NCI-H82 treated with DMSO at 0.1 percent for 48 hours (cell line): ENCODE measurements at regions not wholly inside any gene's neighbourhood (a gene's known extent, or its start where the extent isn't known, plus 50 kb on each side); places are given as distances from the start of the nearest gene placed in this dataset.

Source experiments
- DNase-seq: peaks from one replicate; lab custom pipeline; 2025; ENCODE audit not compliant: unreplicated experiment; lab: John Stamatoyannopoulos, UW

DNA sequence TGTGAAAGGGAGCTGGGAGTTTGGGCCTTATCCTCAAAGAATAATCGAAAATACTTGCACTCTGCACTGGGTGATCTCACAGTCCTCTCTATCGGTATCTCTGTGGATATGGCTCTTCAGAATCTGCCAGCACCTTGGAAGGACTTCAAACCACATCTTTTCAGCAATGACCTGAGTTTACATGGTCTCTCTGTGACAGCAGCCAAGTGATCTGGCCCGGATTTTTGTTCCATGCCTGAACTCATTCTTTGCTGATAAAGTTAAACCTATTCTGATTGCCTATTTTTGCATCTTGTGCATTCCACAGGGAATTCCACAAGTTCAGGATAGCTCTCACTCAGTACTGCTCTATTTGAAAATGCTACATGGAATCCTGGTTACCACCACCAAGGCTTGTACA is 98.9 kb downstream of the HDGFL1 start:
- DNase-seq, result no peak

- DNase-seq, result no peak
Observed at GRCh38 chr6:22668717-22669116, 99.4 kb downstream of the HDGFL1 start.

DNA sequence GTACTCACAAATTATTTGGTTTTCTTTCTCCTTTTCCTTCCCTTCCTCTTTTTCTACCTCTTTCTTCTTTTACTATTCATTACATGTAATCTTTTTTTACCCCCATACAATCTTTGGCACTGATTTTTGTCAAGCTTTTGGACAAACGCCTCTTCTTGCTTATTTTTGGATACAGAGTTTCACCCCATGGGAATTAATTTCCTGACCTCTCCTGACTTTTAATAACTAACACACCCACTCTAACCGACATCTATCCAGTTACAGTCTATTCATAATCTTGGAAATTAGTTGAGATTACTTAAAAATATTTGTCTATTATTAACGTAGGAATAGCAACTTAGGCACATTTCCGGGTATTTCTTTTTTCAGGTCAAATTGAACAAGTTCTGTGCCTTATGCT is 101.2 kb downstream of the HDGFL1 start:
- no peak for DNase-seq

GRCh38 chr6:22673474-22673873 is 104.1 kb downstream of the HDGFL1 start:
- DNase-seq, result no peak

DNA sequence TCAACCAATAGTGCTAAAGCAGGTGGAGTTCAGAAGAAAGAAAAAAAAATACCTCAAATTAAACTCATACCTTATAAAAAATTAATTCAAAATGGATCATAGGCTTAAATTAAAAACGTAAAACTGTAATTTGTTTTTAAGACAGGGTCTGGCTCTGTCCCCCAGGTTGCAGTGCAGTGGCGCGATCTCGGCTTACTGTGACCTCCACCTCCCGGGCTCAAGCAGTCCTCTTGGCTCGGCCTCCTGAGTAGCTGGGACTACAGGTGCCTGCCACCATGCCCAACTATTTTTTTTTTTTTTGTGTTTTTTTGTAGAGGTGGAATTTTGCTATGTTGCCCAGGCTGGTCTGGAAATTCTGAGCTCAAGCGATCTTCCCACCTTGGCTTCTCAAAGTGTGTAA is 111.6 kb downstream of the HDGFL1 start:
- DNase-seq, result no peak

DNA sequence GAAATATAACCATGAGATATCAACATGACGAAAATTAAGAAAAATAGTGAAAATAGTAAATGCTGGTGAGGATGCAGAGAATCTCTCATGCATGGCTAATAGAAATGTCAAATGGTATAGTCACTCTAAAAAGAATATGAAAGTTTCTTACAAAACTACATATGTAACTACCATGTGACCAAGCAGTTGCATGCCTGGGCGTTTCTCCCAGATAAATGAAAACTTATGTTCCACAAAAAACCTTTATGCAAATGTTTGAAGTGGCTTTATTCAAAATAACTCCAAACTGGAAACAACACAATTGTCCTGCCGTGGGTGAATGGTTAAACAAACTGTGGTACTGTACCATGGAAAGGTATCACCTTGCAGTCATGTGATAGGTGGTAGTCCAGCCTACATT is 112.4 kb downstream of the HDGFL1 start:
- DNase-seq, result no peak

- DNase-seq, result no peak
Observed at GRCh38 chr6:22682979-22683378, 113.6 kb downstream of the HDGFL1 start.

DNA sequence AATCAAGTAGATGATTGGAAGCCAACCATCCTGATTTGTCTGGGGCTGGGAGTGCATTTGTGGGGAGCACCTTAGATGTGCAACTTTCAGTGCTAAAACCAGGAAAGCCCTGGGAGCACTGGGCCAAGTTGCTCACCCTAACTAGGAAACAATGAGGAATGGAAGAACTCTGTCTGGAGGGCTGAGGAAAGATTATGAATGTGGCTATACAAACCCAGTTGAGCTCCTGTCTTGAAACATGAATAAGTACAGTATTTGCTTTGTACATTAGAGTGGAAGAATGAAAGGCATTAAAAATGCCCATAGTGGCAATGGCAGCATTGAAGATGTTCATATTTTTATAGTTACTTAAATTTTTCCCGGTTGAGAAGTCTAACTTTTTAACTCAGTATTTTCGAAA is 121.1 kb downstream of the HDGFL1 start:
- DNase-seq, result no peak

DNA sequence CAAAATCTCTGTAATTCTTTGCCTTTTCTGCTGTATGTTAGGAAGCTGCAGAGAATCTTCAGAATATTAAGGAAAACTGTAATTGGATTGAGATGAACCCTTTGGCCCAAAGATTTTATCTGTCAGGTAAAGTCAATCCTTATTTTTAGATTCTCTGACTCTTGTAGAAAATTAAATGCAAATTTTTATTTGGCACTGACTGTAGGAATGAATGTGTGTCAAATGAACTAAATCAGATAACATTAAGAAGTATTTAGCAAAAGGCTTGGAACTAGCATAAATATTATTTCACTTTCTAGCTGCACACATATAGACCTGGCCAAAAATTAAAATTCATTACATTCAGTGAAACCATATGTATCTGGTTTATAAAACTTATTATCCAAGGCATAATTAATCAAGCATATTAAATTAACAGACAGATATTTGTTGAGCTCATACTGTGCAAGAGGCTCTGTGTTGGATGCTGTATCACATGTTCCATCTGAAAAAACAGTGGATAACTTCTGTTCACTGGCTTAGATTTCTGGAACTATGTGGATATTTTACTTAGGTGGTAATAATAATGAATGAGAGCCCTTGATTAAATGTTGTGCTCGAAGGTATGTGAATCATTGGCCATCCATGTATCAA is 124.8 kb downstream of the HDGFL1 start:
- no peak for DNase-seq

GRCh38 chr6:22696481-22696880 is 127.1 kb downstream of the HDGFL1 start:
- no peak for DNase-seq

DNA sequence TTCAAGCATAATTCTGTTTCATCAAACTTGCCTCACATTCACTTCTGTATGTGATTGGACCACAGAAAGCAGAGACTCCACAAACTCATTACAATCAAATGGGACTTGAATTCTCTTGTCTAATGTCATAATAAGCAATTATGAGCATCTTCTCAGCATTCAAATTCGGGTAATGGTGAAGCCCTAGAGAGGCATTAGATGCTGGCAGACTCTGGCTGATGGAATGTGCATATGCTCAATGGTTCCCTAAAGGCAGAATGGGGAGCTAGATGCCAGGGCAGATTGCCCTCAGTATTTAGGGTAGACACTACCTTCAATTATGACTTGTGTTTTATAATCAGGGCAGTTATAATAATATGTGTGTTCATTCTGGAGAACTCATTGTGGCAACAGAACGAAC is 127.9 kb downstream of the HDGFL1 start:
- DNase-seq, result no peak

GRCh38 chr6:22699151-22699550 is 129.8 kb downstream of the HDGFL1 start:
- no peak for DNase-seq

- DNase-seq, result no peak
Observed at GRCh38 chr6:22706651-22707050, 137.3 kb downstream of the HDGFL1 start.

DNA sequence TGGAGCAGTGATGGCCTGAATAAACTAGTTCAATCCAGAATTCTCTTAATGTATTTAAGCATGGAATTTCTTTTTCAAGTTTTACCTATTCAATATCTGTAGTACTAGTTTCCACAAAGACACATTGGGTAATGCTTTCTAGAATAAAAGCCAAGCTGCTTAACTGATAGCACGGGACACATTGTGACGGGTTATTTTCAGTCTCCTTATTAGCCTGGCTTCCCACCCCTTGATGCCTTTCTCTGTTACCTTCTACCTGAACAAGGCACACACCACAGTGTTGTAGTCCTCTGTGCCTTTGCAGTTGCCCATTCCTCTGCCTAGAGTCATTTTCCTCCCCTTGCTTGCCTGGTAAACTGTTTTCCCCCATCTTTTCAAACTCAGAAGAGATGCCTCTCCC is 139.1 kb downstream of the HDGFL1 start:
- no peak for DNase-seq

- no peak for DNase-seq
Observed at GRCh38 chr6:22709803-22710202, 140.4 kb downstream of the HDGFL1 start.

DNA sequence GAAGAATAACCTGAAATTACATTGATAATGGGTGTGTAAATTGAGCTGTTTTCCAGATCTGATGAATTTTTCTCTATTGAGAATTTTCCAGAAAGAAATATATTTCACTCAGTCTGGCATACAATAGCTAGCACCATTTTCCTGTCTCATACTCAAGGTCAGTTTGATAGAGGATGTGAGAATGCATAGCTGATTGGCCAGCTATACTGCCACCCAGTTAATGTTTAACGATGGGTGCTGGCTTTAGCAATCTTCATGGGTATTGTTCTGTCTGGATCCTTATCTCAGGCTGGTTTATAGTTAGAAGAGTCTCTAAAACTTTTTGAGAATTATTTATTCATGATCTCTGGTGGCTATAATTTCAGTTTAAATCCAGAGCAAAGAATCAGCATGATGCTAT is 147.4 kb downstream of the HDGFL1 start:
- DNase-seq, result no peak

- DNase-seq, result no peak
Observed at GRCh38 chr6:22717915-22718314, 148.5 kb downstream of the HDGFL1 start.

- no peak for DNase-seq
Observed at GRCh38 chr6:22722913-22723312, 153.5 kb downstream of the HDGFL1 start.

DNA sequence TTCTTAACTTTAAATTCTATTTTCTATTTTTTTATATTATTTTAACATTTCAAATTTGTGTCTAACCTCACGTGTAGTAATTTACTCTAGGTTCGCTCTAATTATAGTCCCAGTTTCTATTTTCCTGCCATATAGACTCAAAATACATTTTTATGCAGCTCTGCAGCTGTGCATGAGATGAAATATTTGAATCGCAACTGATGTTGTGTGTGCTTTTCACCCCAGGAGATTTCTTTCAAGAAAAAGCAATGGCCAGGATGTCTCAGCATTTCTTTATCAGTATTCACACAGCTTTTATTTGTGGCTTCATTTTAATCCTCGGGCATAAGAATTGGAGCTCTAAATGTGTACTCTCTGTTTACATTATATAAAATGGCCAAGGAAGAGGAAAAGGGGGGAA is 157.6 kb downstream of the HDGFL1 start:
- DNase-seq, result no peak

GRCh38 chr6:22727710-22728109 is 158.3 kb downstream of the HDGFL1 start:
- no peak for DNase-seq

- DNase-seq, result no peak
Observed at GRCh38 chr6:22732176-22732970, 163.0 kb downstream of the HDGFL1 start.

- no peak for DNase-seq
Observed at GRCh38 chr6:22736740-22737139, 167.4 kb downstream of the HDGFL1 start.

- no peak for DNase-seq
Observed at GRCh38 chr6:22737331-22737730, 168.0 kb downstream of the HDGFL1 start.
